Renal cortex interstitium (tissue), 11 donors: ENCODE measurements at regions not wholly inside any gene's neighbourhood (a gene's known extent, or its start where the extent isn't known, plus 50 kb on each side); places are given as distances from the start of the nearest gene placed in this dataset.
A peak's percentile ranks its signal among the peaks of the same experiment; 100 is the strongest.

Source experiments
- DNase-seq, 11 donors: peaks; one replicate each; pipeline ENCODE4 v3.0.0-alpha.2; 2013; ENCODE audit warnings: low read depth in 9 of 11, low spot score in 4 of 11; ENCODE audit errors: extremely low read depth in 1 of 11

DNA sequence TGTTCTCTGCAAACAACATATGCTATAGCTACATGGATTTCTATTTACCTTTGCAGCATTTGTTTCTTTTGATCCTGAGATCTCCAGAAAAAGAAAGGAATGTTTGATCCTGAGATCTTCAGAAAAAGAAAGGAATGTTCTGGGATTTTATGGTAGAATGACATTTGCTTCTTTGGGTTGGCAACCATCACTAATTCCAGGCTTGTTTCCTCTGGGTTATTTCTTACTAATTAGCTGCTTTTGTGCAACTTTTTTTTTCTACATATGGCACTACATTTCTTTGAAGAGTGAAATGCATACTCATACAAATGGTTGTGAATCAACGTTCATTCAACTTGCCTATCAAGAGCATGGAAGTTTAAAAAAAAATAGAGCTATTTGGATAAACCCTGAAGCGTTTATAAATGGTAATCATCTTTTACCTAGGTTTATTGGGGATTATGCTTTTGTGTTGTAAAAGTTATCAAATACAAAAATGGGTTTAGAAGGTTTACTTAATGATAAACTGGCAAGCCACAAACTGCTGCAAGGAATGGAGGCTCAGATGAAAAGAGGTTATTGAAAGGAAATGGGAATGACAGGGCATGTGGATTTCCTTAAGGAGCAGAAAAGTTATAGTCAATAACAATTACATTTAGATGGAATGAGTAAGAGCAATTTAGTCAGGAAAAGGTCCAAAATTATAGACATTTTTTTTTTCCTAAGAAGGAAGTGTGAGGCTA is 95.6 kb upstream of the PCDH18 start:
- no peak for DNase-seq

DNA sequence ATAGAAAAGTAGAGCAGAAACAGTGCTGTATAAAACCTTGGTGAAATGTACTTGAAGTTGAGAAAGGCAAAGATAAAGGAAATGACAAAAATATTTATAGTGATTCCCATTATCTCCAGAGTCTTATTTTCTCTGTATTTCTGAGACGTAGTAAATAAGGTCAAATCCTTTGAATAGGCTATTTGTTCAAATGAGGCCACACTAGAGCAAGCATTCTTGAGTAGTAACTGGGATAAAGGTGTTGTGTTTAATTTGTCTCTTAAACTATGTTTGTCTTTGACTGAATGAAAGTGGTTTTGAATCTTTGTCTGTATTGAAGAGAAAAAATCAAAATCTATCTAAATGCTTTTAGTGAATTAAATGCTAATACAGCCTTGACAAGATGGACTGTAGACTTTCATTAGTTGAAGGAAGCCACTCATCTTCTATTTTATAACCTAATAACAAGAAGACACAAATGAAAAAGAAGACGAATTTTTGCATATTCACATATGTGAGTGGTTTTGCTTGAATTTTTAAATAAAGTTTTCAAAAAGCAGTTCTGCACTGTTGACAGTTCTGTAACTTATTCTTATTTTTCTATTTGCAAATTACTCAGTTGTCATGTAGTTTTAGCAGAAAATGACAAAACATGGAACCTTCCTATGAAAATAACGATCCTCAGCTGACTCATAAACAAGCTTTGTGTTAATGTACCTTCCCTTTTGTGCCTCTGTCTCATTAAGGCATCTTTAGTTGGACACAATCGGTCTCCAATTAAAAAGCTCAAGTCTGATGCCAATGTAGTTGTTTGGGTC is 94.8 kb upstream of the PCDH18 start:
- DNase-seq = no peak

DNA sequence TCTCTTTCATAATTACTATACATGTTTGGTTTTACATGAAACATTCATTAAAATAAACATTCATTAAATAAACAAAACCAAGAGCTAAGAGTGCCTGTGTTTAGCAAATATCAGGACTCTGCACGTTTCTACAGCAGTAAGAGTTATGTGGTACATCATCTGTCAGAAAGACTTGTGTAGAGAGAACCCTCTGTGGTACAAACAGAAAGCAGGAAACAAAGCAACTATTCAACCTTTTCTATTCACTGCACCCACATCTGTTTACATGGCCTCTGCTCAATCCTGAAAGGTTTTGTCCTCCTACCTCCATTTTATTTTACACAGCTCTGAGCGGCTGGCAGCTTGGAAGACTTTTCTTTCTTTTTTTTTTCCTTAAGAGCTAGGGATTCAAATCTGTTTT is 90.7 kb upstream of the PCDH18 start:
- DNase-seq = no peak

DNA sequence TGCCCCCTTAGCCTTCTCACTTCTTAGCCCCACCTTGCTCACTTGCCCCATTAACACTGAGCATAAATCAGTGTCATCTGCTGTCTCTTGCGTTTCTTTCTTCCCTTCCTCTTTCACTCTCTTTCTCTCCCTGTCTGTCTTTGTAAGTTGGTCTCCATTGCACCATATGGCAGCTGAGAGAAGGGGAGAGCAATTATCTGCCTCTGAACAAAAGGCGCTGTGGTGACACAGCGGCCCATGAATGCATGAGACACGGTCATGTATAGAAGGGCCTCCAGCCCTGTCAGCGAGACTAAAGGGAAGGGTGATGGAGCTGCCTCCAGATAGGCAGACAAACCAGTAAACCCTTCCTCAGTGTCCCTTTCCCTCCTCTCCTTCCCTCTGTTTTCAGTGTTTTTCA is 88.8 kb upstream of the PCDH18 start:
- no peak for DNase-seq

DNA sequence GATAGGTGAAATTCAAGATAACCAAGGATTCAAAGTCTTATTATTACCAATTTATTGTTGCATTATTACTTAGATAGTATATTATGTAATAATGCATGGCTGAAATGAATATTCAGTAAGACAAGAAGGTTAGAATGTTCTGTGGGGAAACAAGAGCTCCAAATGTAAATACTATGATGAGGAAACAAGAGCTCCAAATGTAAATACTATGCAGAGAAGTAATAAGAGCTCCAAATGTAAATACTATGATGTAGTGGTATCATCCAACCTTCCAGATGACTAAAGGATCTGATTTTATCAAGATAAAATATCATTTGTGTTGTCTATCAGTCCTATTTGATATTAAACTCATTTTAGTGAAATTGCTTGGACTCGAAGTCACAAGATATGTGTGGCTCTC is 82.2 kb upstream of the PCDH18 start:
- DNase-seq = no peak

DNA sequence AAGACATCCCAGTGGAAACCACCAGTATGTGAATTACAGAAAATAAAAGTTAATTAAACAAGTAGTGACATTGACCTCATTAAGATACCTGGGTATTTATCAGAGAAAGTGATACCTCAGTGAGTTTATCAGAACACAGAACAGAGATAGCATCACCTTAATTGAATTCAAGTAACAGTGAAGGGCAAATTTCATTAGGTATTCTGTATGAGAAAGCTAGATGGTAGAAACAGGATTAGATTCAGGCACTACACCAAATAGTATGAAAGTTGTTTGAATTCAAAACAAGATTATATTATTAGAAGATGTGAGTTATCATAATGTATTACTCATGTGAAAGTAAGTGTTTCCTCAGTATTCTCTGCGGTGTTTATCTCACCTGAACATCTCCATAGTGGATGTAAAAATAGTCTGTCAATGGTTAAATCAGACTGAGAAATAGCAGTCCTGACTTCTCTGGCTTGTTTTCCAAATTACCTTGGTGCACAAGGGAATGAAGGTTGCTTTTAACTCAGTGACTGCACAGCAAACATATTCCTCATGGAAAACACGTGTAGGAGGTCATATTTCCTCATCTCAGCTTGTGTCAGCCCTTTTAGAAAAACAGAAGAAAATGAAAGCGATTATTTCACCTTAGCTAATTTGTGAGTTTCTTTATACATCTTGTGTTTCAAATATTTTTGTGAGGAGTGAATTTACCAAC is 79.9 kb upstream of the PCDH18 start:
- DNase-seq = no peak

DNA sequence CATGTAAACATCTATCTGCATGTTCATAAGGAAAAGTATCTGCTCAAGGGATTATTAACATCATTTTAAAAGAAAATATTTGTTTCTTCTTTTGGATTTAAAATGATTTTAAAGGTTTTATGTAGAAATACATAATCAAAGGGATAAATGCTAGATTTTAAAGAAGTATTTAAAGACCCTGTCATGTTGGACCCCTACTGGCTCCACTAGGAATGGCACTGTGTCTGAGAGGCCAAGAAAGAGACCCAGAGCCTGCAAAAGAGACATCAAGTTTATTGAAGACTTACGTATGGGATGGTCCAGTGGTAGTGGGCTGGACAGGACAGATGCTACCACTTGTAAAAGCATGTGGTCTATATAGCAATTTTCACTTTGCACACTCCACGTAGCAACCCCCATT is 78.7 kb upstream of the PCDH18 start:
- no peak for DNase-seq

DNA sequence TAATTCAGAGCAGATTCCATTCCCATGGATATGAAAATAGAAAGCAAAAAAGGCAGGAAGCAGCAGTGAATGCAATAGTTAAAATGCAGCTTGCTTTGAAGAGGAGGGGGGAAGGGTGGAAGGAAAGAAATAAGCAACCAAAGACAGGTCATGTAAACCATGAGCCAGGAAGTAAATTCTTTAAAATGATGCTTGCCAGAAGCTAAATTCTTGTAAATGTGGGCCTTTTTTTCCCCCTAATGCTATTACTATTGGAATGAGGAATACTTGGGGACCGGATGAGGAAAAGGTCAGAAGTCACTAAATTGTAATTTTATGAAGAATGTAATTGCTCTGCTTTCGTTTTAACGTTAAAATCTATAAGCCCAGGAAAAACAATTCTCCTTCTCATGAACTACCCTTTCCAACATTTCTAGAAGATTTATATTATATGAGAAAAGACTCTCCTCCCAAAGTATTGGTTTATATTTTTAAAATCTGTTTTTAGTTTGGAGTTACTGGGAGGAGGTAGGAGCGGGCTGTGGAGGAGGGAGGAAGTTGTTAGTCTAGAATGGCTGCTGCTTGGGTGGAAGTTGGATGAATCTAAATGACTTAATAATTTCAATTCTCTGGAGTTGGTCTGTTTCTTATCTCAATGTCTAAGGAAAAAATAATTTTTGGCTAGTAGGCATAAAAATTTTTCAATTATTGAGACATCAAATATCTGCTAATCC is 77.6 kb upstream of the PCDH18 start:
- DNase-seq = peak in 10 of 11 donors; percentile 29 to 71 (median 49)

DNA sequence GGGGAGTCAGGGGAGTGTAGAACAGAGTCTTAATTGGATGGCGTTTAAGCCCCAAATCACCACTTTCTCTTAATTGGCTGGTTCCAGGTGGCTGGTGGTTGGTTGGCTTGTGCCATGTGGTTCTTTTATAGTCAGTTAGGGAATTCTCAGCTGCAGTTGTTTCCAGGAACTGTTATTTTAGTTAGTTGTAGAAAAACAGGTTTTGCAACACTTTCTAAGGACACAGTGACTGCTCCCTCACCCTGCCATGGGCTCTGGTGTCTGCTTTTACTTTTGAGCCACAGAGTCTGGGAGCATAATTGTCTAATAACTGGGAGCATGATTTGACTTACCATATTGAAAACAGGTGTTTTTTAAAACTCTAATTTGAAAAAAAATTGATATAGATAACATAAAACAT is 75.8 kb upstream of the PCDH18 start:
- no peak for DNase-seq

DNA sequence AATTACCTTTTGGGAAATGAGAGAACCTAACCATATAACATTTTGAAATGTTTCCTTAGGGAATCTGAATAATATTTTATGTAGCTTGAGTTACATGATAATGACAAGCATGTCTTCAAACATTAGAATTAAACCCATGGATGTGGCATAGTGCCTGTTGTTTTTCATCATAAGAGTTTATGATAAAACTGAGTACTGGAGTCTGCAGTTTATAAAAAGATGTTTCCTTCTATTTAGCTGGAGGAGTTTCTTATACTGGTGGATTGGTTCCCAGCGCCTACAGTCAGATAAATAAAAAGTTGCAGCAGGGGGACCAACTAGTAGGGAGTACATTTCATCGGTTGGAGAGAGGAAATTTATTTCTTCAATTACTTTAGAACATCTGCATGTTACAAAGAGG is 70.1 kb upstream of the PCDH18 start:
- DNase-seq = no peak

DNA sequence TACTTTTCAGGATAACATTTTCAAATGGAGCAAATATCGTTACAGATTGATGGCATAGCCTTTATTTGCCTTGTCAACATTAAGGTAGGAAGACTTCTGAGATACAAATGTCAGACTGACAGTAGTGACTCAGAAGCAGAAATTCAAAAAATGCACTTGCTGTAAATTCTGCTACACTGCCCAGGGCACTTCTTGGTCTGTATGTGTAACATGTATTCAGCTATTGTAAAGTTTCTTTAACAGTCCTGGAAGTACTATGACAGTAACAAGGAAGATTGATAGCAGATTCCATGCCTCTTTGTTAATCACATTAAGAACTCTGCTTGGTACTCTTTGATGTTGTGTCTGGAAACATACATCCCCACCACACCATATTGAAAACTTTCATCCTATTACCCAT is 69.6 kb upstream of the PCDH18 start:
- no peak for DNase-seq

DNA sequence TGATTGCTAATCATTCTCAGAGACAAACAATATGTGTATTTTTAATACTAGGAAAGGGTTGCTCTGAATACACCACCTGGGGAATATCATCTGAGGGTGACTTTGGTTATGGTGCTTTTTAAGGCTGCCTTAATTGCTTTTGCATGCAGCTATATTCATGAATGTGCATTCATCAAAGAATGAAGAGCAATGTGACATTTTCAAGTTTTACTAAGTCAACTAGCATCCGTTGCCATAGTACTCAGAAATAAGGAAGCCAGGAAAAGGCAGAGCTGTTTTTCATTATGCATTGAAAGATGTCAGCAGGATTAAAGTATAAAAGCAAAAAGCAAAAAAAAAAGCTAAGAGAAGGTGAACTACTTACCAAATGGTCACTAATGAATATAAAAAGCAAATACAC is 67.4 kb upstream of the PCDH18 start:
- DNase-seq = no peak

DNA sequence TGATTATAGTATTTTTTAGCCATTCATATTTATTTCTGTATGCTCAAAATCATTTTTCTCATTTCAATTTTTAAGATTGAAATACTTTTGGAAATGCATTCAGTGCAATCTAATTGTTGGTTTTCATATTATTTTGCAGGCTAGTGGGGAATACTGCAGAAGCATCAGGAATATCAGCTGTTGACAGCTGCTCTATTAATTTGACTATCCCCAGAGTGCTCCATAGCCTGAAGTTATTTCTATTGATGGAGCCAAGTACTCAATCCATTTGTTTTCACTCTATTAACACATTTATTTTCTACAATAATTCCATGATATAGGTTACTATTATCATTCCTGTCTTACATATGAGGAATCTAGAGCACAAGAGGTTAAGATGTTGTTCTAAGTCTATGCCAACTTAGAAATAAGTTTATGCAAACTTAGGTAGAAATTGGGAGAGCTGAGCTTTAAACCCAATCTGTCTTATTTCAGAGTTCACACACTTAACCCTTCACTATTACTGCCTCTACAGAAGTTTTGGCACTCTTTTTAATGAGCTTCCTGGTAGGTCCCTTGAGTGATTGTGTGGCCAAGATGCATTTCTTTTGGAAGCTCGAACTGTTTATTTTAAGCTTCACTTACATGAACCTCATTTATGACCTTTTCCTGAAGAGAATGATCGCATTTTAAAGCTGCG is 65.6 kb upstream of the PCDH18 start:
- peak in 8 of 11 donors; percentile 28 to 62 (median 48) for DNase-seq

DNA sequence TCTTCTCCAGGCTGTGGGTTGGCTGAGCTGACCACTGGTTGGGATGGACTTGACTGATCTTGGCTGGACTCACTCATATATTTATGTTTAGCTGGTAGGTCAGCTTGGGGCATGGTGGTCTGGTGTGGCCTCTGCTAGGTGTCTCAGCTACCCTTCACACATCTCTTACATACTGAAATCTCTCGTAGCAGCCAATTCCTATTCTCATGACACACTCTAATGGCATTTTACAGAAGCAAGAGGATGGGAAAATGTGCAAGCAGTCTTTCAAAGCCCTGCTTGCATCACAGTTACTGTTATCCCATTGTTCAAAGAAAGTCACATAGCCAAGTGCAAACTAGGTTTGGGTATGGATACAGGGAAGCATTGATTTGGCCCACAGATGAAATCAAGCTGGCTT is 55.5 kb upstream of the PCDH18 start:
- DNase-seq = no peak

DNA sequence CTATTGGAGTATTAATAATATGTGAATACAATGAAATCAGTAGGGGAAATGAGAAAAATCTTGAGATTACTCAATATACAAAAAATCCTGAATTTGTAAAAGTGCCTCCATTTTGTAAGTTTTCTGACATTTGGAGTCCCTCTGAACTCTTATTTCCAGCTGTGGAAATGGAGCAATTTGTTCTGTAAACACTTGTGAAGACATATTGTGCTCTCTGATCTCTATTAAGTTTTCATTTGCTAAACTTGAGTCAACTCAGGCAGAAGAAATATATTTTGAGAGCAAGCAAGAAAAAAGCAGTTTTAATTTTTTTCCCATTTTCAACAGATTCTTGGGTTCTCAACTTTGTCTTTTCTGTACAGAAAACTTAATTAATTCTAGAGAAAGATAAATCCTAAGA is 51.4 kb upstream of the PCDH18 start:
- DNase-seq = peak in 2 of 11 donors; percentile 27 to 53
